ENCODE measurements at regions not wholly inside any gene's neighbourhood (a gene's known extent, or its start where the extent isn't known, plus 50 kb on each side); places are given as distances from the start of the nearest gene placed in this dataset.
"Not testable (repeated sequence)": the region's sequence is repeated elsewhere in the genome, so short reads cannot be mapped to it uniquely, and the experiment has no call there.

GRCh38 chr7:51878865-51879264 lies 562.3 kb upstream of the COBL start:
- H3K4me1 Mint-ChIP-seq: no peaks in the 10 kb centered on the region
- peaks cover 4 to 28% (median 12%) of the 10 kb centered on the region in 6 donors for H3K9me3 Mint-ChIP-seq
- H3K36me3 Mint-ChIP-seq: peaks cover 0 to 4% (median 0%) of the 10 kb centered on the region in 3 donors
- no peak for DNase-seq
- H3K27me3 Mint-ChIP-seq (ENCODE audit: low read depth in 3 of 3): peaks cover 0 to 2% (median 1%) of the 10 kb centered on the region in 3 donors
- H3K4me3 Mint-ChIP-seq: no peak overlapping the region
- no peak overlapping the region for H3K27ac Mint-ChIP-seq

- Mint-ChIP-seq H3K4me1 (no peaks in the 10 kb centered on the region), H3K27me3 (ENCODE audit: low read depth in 3 of 3) (peaks cover 0 to 2% (median 0%) of the 10 kb centered on the region in 3 donors), H3K4me3 (no peak overlapping the region), H3K36me3 (no peaks in the 10 kb centered on the region), H3K9me3 (peaks cover 13 to 48% (median 19%) of the 10 kb centered on the region in 6 donors), H3K27ac (no peak overlapping the region)
- DNase-seq: no peak
These were observed 552.8 kb upstream of the COBL start for GRCh38 chr7:51869452-51869851.

GRCh38 chr7:51867117-51867516 lies 550.5 kb upstream of the COBL start:
- no peak for DNase-seq
- Mint-ChIP-seq H3K27me3 (ENCODE audit: low read depth in 3 of 3) (peaks cover 0 to 2% (median 0%) of the 10 kb centered on the region in 3 donors), H3K36me3 (no peaks in the 10 kb centered on the region), H3K4me3 (no peak overlapping the region), H3K27ac (no peak overlapping the region), H3K4me1 (no peaks in the 10 kb centered on the region), H3K9me3 (peaks cover 6 to 38% (median 13%) of the 10 kb centered on the region in 6 donors)

GRCh38 chr7:51860305-51860704 lies 543.7 kb upstream of the COBL start:
- Mint-ChIP-seq H3K9me3 (peaks cover 0 to 17% (median 6%) of the 10 kb centered on the region in 6 donors), H3K27ac (no peak overlapping the region), H3K36me3 (no peaks in the 10 kb centered on the region), H3K4me1 (no peaks in the 10 kb centered on the region), H3K27me3 (ENCODE audit: low read depth in 3 of 3) (no peaks in the 10 kb centered on the region), H3K4me3 (no peak overlapping the region)
- DNase-seq: no peak

- H3K27ac Mint-ChIP-seq: no peak overlapping the region
- H3K27me3 Mint-ChIP-seq (ENCODE audit: low read depth in 3 of 3): peaks cover 0 to 2% (median 0%) of the 10 kb centered on the region in 3 donors
- no peaks in the 10 kb centered on the region for H3K36me3 Mint-ChIP-seq
- H3K4me3 Mint-ChIP-seq: no peak overlapping the region
- H3K4me1 Mint-ChIP-seq: no peaks in the 10 kb centered on the region
- peaks cover 9 to 30% (median 16%) of the 10 kb centered on the region in 6 donors for H3K9me3 Mint-ChIP-seq
- no peak for DNase-seq
These were observed 533.5 kb upstream of the COBL start for GRCh38 chr7:51850126-51850525.

- peaks cover 0 to 2% (median 0%) of the 10 kb centered on the region in 3 donors for H3K27me3 Mint-ChIP-seq (ENCODE audit: low read depth in 3 of 3)
- no peak overlapping the region for H3K4me3 Mint-ChIP-seq
- H3K27ac Mint-ChIP-seq: no peak overlapping the region
- no peaks in the 10 kb centered on the region for H3K4me1 Mint-ChIP-seq
- DNase-seq: no peak
- H3K9me3 Mint-ChIP-seq: peaks cover 5 to 29% (median 16%) of the 10 kb centered on the region in 6 donors
- H3K36me3 Mint-ChIP-seq: no peaks in the 10 kb centered on the region
These were observed 531.0 kb upstream of the COBL start for GRCh38 chr7:51847461-51848134.

- not testable (repeated sequence) for H3K4me1 Mint-ChIP-seq; H3K36me3 Mint-ChIP-seq; H3K27ac Mint-ChIP-seq; DNase-seq; H3K4me3 Mint-ChIP-seq; H3K27me3 Mint-ChIP-seq (ENCODE audit: low read depth in 3 of 3)
- peaks cover 8 to 47% (median 24%) of the 10 kb centered on the region in 6 donors for H3K9me3 Mint-ChIP-seq
These were observed 522.5 kb upstream of the COBL start for GRCh38 chr7:51839130-51839529.

- H3K27me3 Mint-ChIP-seq (ENCODE audit: low read depth in 3 of 3): peaks cover 0 to 2% (median 0%) of the 10 kb centered on the region in 3 donors
- no peak overlapping the region for H3K27ac Mint-ChIP-seq
- DNase-seq: no peak
- H3K9me3 Mint-ChIP-seq: peaks cover 4 to 64% (median 24%) of the 10 kb centered on the region in 6 donors
- H3K36me3 Mint-ChIP-seq: peaks cover 0 to 4% (median 0%) of the 10 kb centered on the region in 3 donors
- H3K4me1 Mint-ChIP-seq: no peaks in the 10 kb centered on the region
- H3K4me3 Mint-ChIP-seq: no peak overlapping the region
These were observed 511.0 kb upstream of the COBL start for GRCh38 chr7:51827631-51828030.

GRCh38 chr7:51824050-51824449 lies 507.4 kb upstream of the COBL start:
- peaks cover 0 to 4% (median 0%) of the 10 kb centered on the region in 3 donors for H3K36me3 Mint-ChIP-seq
- H3K27ac Mint-ChIP-seq: no peak overlapping the region
- peaks cover 4 to 45% (median 25%) of the 10 kb centered on the region in 6 donors for H3K9me3 Mint-ChIP-seq
- H3K4me1 Mint-ChIP-seq: no peaks in the 10 kb centered on the region
- no peak overlapping the region for H3K4me3 Mint-ChIP-seq
- peaks cover 0 to 2% (median 0%) of the 10 kb centered on the region in 3 donors for H3K27me3 Mint-ChIP-seq (ENCODE audit: low read depth in 3 of 3)
- no peak for DNase-seq

- Mint-ChIP-seq H3K4me1 (no peaks in the 10 kb centered on the region), H3K27me3 (ENCODE audit: low read depth in 3 of 3) (peaks cover 0 to 2% (median 0%) of the 10 kb centered on the region in 3 donors), H3K36me3 (peaks cover 0 to 6% (median 3%) of the 10 kb centered on the region in 3 donors), H3K27ac (no peak overlapping the region), H3K9me3 (peaks cover 7 to 41% (median 25%) of the 10 kb centered on the region in 6 donors), H3K4me3 (no peak overlapping the region)
- DNase-seq: no peak
These were observed 506.8 kb upstream of the COBL start for GRCh38 chr7:51823437-51823836.

- H3K27ac Mint-ChIP-seq: no peak overlapping the region
- H3K4me3 Mint-ChIP-seq: no peak overlapping the region
- H3K4me1 Mint-ChIP-seq: no peaks in the 10 kb centered on the region
- H3K36me3 Mint-ChIP-seq: peaks cover 0 to 3% (median 3%) of the 10 kb centered on the region in 3 donors
- H3K9me3 Mint-ChIP-seq: peaks cover 4 to 35% (median 15%) of the 10 kb centered on the region in 6 donors
- peaks cover 0 to 2% (median 0%) of the 10 kb centered on the region in 3 donors for H3K27me3 Mint-ChIP-seq (ENCODE audit: low read depth in 3 of 3)
- no peak for DNase-seq
These were observed 501.2 kb upstream of the COBL start for GRCh38 chr7:51817694-51818225.

- H3K4me3 Mint-ChIP-seq; H3K27ac Mint-ChIP-seq; H3K27me3 Mint-ChIP-seq (ENCODE audit: low read depth in 3 of 3); DNase-seq; H3K36me3 Mint-ChIP-seq; H3K4me1 Mint-ChIP-seq: not testable (repeated sequence)
- peaks cover 11 to 34% (median 23%) of the 10 kb centered on the region in 6 donors for H3K9me3 Mint-ChIP-seq
These were observed 489.3 kb upstream of the COBL start for GRCh38 chr7:51805783-51806431.

- no peak overlapping the region for H3K4me3 Mint-ChIP-seq
- H3K27me3 Mint-ChIP-seq (ENCODE audit: low read depth in 3 of 3): peaks cover 0 to 2% (median 0%) of the 10 kb centered on the region in 3 donors
- no peaks in the 10 kb centered on the region for H3K4me1 Mint-ChIP-seq
- no peak overlapping the region for H3K27ac Mint-ChIP-seq
- H3K36me3 Mint-ChIP-seq: no peaks in the 10 kb centered on the region
- H3K9me3 Mint-ChIP-seq: peaks cover 4 to 24% (median 15%) of the 10 kb centered on the region in 6 donors
- DNase-seq: no peak
These were observed 486.1 kb upstream of the COBL start for GRCh38 chr7:51802718-51803117.

- DNase-seq: no peak
- no peak overlapping the region for H3K4me3 Mint-ChIP-seq
- no peaks in the 10 kb centered on the region for H3K4me1 Mint-ChIP-seq
- peaks cover 0 to 19% (median 10%) of the 10 kb centered on the region in 6 donors for H3K9me3 Mint-ChIP-seq
- no peaks in the 10 kb centered on the region for H3K36me3 Mint-ChIP-seq
- no peak overlapping the region for H3K27ac Mint-ChIP-seq
- H3K27me3 Mint-ChIP-seq (ENCODE audit: low read depth in 3 of 3): peaks cover 0 to 2% (median 0%) of the 10 kb centered on the region in 3 donors
These were observed 480.8 kb upstream of the COBL start for GRCh38 chr7:51797371-51797770.

Data from immature natural killer cell (primary cell).